ENCODE measurements at regions not wholly inside any gene's neighbourhood (a gene's known extent, or its start where the extent isn't known, plus 50 kb on each side); places are given as distances from the start of the nearest gene placed in this dataset.

DNA sequence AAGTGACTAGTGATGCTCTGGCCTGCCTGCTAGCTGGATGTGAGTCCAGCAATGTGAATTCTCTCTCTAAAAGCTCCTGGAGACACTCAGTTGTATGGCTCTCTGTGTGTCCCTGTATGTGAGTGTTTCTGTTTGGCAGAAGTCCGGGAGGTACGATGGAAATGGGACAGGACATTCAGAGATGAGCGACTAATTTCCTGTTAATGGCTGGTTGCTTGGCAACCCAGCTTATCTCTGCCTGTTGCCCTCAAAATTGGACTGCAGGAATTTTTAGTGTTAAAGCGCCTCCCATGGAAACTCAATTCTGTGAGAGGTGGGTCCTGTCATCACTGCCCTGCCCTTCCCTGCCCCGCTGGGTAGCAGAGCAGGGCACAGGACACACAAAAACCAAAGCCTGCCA lies 136.8 kb upstream of the LRFN2 start:
- no peak overlapping the region for H3K27ac ChIP-seq (ENCODE audit: low read depth, low read length)

DNA sequence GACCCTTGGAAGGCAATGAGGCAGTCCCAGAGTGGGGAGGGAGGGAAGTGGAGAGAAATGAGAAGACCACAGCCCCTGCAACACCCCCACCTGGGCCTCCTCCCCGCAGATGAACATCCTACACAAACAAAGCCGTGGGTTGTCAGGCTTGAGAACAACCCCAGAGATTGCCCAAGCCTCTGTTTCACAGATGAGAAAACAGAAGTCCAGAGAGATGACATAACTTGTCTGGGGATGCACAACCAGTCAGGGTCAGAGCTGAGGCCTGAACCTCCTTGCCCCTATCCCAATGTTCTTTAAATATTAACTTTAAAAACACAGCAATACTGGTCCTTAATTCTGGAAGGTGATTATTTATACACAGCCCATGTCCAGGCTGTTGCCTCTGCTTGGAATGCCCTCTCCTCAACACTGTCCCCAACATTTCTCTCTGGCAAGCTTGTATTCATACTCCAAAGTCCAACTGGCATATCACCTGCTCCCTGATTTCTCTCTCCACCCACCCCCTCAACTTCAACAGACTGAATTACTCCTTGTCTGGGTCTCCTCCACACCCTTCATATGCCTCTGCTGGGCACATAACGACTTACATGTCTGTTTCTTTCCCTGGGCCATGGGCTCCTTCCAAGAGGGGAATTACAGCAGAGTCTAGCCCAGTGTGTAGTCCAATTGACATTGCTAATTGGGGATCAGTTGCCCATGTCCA lies 135.5 kb upstream of the LRFN2 start:
- peaks cover 60% of the 10 kb centered on the region for H3K4me1 ChIP-seq (ENCODE audit: control insufficient read depth, low read length)
- TF ChIP-seq EZH2phosphoT487 (IDR thresholded peaks at IDR 0.05; ENCODE audit: borderline replicate concordance, low read length): no peak
- TF ChIP-seq, protein P1, sequence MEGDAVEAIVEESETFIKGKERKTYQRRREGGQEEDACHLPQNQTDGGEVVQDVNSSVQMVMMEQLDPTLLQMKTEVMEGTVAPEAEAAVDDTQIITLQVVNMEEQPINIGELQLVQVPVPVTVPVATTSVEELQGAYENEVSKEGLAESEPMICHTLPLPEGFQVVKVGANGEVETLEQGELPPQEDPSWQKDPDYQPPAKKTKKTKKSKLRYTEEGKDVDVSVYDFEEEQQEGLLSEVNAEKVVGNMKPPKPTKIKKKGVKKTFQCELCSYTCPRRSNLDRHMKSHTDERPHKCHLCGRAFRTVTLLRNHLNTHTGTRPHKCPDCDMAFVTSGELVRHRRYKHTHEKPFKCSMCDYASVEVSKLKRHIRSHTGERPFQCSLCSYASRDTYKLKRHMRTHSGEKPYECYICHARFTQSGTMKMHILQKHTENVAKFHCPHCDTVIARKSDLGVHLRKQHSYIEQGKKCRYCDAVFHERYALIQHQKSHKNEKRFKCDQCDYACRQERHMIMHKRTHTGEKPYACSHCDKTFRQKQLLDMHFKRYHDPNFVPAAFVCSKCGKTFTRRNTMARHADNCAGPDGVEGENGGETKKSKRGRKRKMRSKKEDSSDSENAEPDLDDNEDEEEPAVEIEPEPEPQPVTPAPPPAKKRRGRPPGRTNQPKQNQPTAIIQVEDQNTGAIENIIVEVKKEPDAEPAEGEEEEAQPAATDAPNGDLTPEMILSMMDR (IDR thresholded peaks at IDR 0.05; ENCODE audit: low read depth, low read length, poor library complexity, severe bottlenecking): no peak
- H4K20me1 ChIP-seq (ENCODE audit: control insufficient read depth, insufficient read depth, low read depth, low read length): no peaks in the 10 kb centered on the region
- no peak overlapping the region for H3K27ac ChIP-seq (ENCODE audit: low read depth, low read length)
- H3K27me3 ChIP-seq (ENCODE audit: control insufficient read depth, low read length): no peaks in the 10 kb centered on the region
- H3K4me2 ChIP-seq (ENCODE audit: low read length): peak overlapping the region; percentile 1; the same call in 1 of the 2 replicates
- no peaks in the 10 kb centered on the region for H3K9me3 ChIP-seq (ENCODE audit: control insufficient read depth, insufficient read depth, low read length)
- no peaks in the 10 kb centered on the region for H3K79me2 ChIP-seq (ENCODE audit: control insufficient read depth, low read length)
- no peaks in the 10 kb centered on the region for H3K36me3 ChIP-seq (ENCODE audit: control insufficient read depth, low read length)
- no peaks in the 10 kb centered on the region for H3K9me2 ChIP-seq (replicated peaks; ENCODE audit: control insufficient read depth, low read length)
- no peak overlapping the region for H3K4me3 ChIP-seq (ENCODE audit: low read length)
- no peaks in the 10 kb centered on the region for H3F3A ChIP-seq (ENCODE audit: control insufficient read depth, insufficient read depth)

More for the DNA sequence above, 136.8 kb upstream of the LRFN2 start:
- H3K9me2 ChIP-seq (replicated peaks; ENCODE audit: control insufficient read depth, low read length): no peaks in the 10 kb centered on the region
- H3K9me3 ChIP-seq (ENCODE audit: control insufficient read depth, insufficient read depth, low read length): no peaks in the 10 kb centered on the region
- no peaks in the 10 kb centered on the region for H4K20me1 ChIP-seq (ENCODE audit: control insufficient read depth, insufficient read depth, low read depth, low read length)
- H3K4me3 ChIP-seq (ENCODE audit: low read length): no peak overlapping the region
- no peak for TF ChIP-seq EZH2phosphoT487 (IDR thresholded peaks at IDR 0.05; ENCODE audit: borderline replicate concordance, low read length)
- TF ChIP-seq, protein P1 (IDR thresholded peaks at IDR 0.05; ENCODE audit: low read depth, low read length, poor library complexity, severe bottlenecking): no peak
- H3K4me2 ChIP-seq (ENCODE audit: low read length): no peak overlapping the region
- H3K36me3 ChIP-seq (ENCODE audit: control insufficient read depth, low read length): no peaks in the 10 kb centered on the region
- no peaks in the 10 kb centered on the region for H3K79me2 ChIP-seq (ENCODE audit: control insufficient read depth, low read length)
- no peaks in the 10 kb centered on the region for H3K27me3 ChIP-seq (ENCODE audit: control insufficient read depth, low read length)
- peaks cover 48% of the 10 kb centered on the region for H3K4me1 ChIP-seq (ENCODE audit: control insufficient read depth, low read length)
- H3F3A ChIP-seq (ENCODE audit: control insufficient read depth, insufficient read depth): no peaks in the 10 kb centered on the region

DNA sequence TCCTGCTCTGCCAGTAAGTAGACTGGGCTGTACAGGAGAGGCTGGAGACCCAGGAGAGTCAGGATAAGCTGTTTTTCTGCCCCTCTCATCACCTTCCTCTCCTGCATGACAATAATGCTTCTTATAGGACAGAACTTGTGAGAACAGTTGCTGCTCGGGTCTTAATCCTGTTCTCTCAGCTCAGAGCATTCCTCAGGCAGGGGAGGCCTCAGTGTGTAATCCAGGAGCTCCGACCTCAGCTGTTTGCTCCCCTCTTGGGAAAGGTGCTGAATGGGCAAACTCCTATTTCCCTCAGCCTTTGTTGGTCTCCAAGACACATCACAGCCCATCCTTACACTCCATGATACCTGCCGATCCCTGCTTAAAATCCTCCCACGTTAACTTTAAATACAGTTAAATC lies 134.9 kb upstream of the LRFN2 start:
- Histone ChIP-seq H4K20me1 (ENCODE audit: control insufficient read depth, insufficient read depth, low read depth, low read length) (no peaks in the 10 kb centered on the region), H3K79me2 (ENCODE audit: control insufficient read depth, low read length) (no peaks in the 10 kb centered on the region), H3K9me3 (ENCODE audit: control insufficient read depth, insufficient read depth, low read length) (no peaks in the 10 kb centered on the region), H3K4me3 (ENCODE audit: low read length) (no peak overlapping the region), H3K4me1 (ENCODE audit: control insufficient read depth, low read length) (peaks cover 61% of the 10 kb centered on the region), H3K27ac (ENCODE audit: low read depth, low read length) (no peak overlapping the region), H3K9me2 (replicated peaks; ENCODE audit: control insufficient read depth, low read length) (no peaks in the 10 kb centered on the region), H3K36me3 (ENCODE audit: control insufficient read depth, low read length) (no peaks in the 10 kb centered on the region), H3F3A (ENCODE audit: control insufficient read depth, insufficient read depth) (no peaks in the 10 kb centered on the region), H3K4me2 (ENCODE audit: low read length) (peak overlapping the region; percentile 8), H3K27me3 (ENCODE audit: control insufficient read depth, low read length) (no peaks in the 10 kb centered on the region)
- no peak for TF ChIP-seq EZH2phosphoT487 (IDR thresholded peaks at IDR 0.05; ENCODE audit: borderline replicate concordance, low read length)
- TF ChIP-seq, protein P1 (IDR thresholded peaks at IDR 0.05; ENCODE audit: low read depth, low read length, poor library complexity, severe bottlenecking): no peak

All from DOHH2 (cell line).